ENCODE measurements at regions not wholly inside any gene's neighbourhood (a gene's known extent, or its start where the extent isn't known, plus 50 kb on each side); places are given as distances from the start of the nearest gene placed in this dataset.

DNA sequence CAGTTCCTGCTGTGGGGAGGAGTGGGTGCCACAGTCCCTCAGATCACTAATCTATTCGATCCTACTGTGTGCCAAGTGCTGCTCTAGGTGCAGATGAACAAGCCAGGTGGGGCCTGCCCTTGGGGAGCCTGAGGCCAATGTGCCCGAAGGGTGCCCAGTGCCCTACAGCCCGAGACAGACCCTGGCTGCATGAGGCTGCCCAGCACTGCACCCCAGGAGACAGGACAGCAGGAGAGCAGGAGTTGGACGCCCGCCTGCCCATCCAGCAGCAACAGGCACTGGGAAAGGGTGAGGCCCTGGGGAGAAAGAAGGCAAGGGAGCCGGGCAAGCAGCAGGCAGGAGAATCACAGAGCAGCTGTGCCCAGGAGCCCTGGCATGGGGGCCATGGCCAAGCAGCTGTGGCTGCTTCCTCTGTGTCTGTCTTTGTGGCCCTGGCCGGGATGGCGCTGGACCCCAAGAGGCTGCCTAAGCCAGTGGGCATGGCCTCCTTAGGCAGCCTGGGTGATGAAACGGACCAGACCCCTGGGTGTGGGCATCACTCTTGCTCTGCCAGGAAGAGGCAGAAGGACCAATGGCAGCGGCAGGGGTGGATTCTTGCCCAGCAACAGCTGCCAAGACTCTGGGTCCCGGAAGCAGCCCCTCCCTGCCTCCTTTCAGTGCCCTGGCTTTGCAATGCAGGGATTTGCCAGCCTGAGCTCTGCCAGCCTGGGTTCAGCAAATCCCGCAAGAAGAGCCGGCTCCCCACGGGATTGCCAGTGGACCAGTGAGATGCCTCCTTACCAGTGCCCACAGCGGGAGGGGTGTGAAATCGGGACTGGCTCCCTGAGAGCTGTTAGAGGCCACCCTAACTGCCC, 179.6 kb upstream of the TNRC6C start:
- TF ChIP-seq, protein P1, sequence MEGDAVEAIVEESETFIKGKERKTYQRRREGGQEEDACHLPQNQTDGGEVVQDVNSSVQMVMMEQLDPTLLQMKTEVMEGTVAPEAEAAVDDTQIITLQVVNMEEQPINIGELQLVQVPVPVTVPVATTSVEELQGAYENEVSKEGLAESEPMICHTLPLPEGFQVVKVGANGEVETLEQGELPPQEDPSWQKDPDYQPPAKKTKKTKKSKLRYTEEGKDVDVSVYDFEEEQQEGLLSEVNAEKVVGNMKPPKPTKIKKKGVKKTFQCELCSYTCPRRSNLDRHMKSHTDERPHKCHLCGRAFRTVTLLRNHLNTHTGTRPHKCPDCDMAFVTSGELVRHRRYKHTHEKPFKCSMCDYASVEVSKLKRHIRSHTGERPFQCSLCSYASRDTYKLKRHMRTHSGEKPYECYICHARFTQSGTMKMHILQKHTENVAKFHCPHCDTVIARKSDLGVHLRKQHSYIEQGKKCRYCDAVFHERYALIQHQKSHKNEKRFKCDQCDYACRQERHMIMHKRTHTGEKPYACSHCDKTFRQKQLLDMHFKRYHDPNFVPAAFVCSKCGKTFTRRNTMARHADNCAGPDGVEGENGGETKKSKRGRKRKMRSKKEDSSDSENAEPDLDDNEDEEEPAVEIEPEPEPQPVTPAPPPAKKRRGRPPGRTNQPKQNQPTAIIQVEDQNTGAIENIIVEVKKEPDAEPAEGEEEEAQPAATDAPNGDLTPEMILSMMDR (conservative IDR thresholded peaks at IDR 0.05) = no peak
- no peak overlapping the region for H3K27ac ChIP-seq

DNA sequence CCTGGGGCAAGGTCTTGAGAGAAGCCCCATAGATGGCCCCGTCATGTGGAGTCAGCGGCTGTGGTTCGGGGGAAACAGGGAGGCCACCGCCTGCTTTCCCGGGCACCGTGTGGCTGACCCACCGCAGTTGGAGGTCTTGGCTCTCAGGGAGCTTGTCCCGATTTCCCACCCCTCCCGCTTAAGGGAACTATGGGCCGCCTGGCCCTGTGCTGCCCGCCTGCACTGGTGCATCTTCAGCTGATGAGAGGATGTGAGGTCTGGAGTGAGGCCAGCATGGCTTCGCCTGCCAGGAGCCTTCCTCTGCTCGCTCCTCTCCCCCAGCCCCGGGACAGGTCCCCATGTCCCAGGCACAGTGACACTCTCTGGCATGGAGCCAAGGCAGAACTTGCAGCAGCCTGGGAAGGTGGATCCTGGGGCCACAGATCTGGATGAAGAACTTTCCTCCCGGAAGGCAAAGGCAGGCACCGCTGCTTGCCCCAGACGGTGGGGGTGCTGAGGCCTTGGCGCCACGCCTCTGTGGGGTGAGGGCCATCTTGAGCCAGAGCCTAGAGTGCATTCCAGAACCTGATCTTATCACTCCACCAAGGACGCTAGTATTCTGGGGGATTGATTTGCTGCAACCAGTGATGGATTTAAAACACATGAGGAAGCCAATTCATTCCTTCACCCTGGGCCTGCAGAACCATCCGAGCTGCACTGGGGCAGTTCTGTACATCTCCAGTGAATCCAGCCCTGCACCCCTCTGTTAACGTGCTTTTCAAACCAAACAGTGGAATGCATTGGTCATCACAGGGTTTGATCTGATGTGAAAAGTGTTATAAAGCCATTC, 178.6 kb upstream of the TNRC6C start:
- no peak overlapping the region; the same call in 1 of the 2 replicates for H3K27ac ChIP-seq

DNA sequence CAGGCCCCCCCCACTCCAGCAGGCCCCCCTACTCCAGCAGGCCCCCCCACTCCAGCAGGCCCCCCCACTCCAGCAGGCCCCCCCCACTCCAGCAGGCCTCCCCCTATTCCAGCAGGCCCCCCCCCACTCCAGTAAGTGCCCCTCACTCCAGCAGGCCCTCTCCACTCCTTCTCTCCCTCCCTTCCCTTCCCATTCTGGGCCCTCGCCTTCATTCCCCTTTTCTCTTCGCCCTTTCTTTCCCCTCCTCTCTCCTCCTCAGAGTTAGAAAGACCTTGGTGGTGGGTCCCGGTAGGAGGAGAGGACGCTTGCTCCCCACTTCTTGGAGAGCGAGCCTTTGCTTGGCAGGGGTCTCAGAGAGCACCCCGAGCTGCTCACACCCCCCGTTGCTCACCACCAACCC, 177.0 kb upstream of the TNRC6C start:
- TF ChIP-seq, protein P1 (conservative IDR thresholded peaks at IDR 0.05) = no peak
- no peak overlapping the region for H3K27ac ChIP-seq

More for the DNA sequence above, 178.6 kb upstream of the TNRC6C start:
- TF ChIP-seq, protein P1 (conservative IDR thresholded peaks at IDR 0.05) = no peak

DNA sequence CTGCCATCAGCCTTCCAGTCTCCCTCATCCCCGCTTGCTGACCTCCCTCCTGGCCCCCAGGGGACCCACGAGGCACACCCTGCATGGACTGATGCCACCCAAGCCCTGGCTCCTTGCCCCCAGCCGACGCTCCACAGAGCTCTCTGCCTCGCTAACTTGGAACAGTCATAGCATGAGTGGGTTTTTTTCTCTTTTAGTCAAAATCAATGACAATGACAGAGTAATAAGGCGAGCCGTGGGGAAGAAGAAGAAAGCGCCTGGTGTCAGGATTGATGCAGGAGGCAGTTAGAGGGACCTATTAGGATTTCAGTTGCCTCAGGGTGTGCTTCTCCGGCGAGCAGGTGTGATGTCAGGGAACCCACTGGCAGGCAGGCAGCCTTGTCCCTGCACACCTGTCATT, 176.3 kb upstream of the TNRC6C start:
- H3K27ac ChIP-seq = no peak overlapping the region
- TF ChIP-seq, protein P1 (conservative IDR thresholded peaks at IDR 0.05) = no peak

DNA sequence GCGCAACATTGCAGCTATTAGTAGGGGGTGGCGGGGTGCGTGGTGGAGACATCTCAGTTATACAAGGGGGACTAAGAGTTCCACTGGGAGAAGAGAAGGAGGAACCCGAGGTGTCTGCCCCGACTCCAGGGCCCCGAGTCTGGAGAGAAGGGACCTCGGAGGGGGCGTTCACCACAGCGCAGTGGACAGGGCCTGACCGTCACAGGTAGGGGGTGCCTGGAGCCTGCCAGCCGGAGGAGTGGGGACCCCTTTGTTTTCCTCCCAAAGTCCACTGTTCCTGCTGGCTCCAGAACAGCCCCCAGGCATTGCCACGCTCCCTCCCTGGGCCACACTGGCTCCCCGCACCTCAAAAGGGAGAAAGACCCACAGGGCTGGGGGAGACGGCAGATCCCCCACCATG, 175.9 kb upstream of the TNRC6C start:
- TF ChIP-seq, protein P1 (conservative IDR thresholded peaks at IDR 0.05) = no peak

DNA sequence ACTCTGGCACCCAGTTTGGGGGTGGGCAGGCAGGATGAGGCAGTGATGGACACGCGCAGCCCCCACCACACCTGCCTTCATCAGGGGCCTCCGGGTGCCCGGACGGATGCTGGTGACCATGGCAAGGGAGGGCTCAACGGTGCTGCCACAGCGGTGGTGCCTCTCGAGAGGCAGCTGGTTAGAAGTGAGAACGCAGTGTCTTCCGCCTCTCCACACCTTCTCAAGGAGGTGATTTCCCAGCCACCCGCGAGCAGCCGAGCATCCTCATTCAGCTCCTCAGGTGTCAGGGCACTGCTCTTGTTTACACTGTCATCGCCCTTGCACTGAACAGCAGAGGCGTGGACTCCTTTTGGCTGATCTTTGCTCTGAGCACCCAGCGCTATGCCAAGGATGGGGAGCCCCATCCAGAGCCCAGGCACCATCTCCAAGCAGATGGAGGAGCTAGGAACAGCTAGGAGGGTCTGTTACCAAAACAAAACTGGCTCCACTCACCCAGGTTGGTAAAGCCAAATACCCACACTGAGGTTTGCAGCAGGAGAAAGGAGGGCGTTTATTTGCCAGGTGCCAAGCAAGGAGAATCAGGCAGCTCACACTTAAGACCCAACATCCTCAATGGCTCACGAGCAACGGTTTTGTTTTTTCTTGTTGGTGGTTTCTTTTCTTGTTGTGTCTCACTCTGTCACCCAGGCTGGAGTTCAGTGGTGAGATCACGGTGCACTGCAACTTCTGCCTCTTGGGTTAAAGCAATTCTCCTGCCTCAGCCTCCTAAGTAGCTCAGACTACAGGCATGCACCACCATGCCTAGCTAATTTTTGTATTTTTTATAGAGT, 174.3 kb upstream of the TNRC6C start:
- TF ChIP-seq, protein P1 (conservative IDR thresholded peaks at IDR 0.05) = no peak

More for the DNA sequence above, 175.9 kb upstream of the TNRC6C start:
- no peak overlapping the region for H3K27ac ChIP-seq

More for the DNA sequence above, 174.3 kb upstream of the TNRC6C start:
- no peak overlapping the region for H3K27ac ChIP-seq

Data from VCaP (cell line).